ENCODE measurements at regions not wholly inside any gene's neighbourhood (a gene's known extent, or its start where the extent isn't known, plus 50 kb on each side); places are given as distances from the start of the nearest gene placed in this dataset.
"Not testable (repeated sequence)": the region's sequence is repeated elsewhere in the genome, so short reads cannot be mapped to it uniquely, and the experiment has no call there.

DNA sequence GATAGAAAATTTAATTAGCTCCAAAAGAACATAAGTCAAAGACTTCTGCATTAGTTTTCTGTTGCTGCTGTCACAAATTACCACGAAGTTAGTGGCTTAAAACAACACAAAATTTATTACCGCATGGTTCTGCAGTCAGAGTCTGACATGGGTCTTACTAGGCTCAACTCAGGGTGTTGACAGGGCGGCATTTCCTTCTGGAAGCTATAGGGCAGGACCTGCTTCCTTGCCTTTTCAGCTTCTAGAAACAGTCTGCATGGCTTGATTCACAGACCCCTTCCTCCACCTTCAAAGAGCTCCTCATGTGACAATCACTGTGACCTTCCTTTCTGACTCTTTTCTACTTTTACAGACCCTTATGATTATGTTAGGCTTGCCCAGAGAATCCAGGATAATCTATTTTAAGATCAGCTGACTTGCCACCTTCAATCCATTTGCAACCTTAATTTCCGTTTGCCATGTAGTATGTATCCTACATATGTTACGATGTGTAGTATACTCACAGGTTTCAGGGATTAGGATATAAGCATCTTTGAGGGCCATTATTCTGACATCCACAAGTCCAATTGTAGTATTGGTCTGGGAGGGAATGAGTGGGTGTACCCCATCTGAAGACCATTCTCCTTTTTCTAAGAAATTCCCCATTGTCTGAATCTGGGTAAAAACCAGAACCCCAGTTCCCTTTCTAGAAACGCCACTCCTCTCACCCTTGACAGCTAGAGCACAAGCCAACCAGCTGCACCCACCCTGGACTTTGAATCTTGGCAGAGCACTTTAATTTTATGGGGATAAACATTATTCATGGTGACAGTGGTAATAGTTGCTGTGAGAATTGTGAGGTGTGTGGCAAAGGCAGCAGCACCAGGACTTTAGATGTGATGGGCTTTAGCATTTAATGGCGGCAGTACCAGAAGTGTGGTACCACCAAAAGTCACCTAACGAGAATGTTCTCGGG, 265.5 kb downstream of the KCNJ2 start:
- no peak overlapping the region for H3K27ac ChIP-seq
- H3K27me3 ChIP-seq = no peaks in the 10 kb centered on the region
- no peaks in the 10 kb centered on the region for H3K36me3 ChIP-seq
- no peak for DNase-seq (ENCODE audit: low spot score)
- TF ChIP-seq CTCF (IDR thresholded peaks at IDR 0.05) = no peak
- H3K4me3 ChIP-seq = no peak overlapping the region
- no peaks in the 10 kb centered on the region for H3K9me3 ChIP-seq
- H3K4me1 ChIP-seq = no peaks in the 10 kb centered on the region

- no peak overlapping the region for H3K4me3 ChIP-seq
- no peak for DNase-seq (ENCODE audit: low spot score)
- H3K27ac ChIP-seq = no peak overlapping the region
- no peak for TF ChIP-seq CTCF (IDR thresholded peaks at IDR 0.05)
- no peaks in the 10 kb centered on the region for H3K4me1 ChIP-seq
- H3K9me3 ChIP-seq = no peaks in the 10 kb centered on the region
- H3K36me3 ChIP-seq = no peaks in the 10 kb centered on the region
- H3K27me3 ChIP-seq = no peaks in the 10 kb centered on the region
Measured at GRCh38 chr17:70437656-70438055, 268.3 kb downstream of the KCNJ2 start.

DNA sequence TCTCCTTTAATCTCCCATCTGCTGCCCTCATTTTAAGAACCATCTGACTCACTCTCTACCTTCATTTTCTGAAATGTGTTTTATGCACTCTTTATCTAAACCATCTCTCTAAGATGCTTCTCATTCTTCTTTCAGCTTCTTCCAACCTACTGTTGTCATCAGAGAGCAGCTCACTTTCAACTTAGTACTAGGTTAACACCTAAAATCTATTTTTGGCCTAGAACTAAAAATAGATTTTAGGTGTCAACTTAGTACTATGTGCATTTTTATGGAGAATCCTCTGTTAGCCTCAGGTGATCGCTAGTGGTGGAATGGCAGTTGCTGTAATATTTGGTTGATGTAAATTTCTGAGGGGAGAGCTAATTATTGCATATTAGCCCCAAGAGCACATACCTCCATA, 277.1 kb downstream of the KCNJ2 start:
- Histone ChIP-seq H3K4me3 (no peak overlapping the region), H3K27ac (no peak overlapping the region), H3K9me3 (peaks cover 0 to 10% of the 10 kb centered on the region in 2 donors), H3K27me3 (no peaks in the 10 kb centered on the region), H3K4me1 (no peaks in the 10 kb centered on the region), H3K36me3 (no peaks in the 10 kb centered on the region)
- no peak for DNase-seq (ENCODE audit: low spot score)
- TF ChIP-seq CTCF (IDR thresholded peaks at IDR 0.05) = no peak

- Histone ChIP-seq H3K36me3 (no peaks in the 10 kb centered on the region), H3K4me3 (no peak overlapping the region), H3K4me1 (no peaks in the 10 kb centered on the region), H3K27ac (no peak overlapping the region), H3K9me3 (peaks cover 0 to 10% of the 10 kb centered on the region in 2 donors), H3K27me3 (no peaks in the 10 kb centered on the region)
- no peak for DNase-seq (ENCODE audit: low spot score)
- TF ChIP-seq CTCF (IDR thresholded peaks at IDR 0.05) = no peak
Measured at GRCh38 chr17:70447588-70447987, 278.3 kb downstream of the KCNJ2 start.

- not testable (repeated sequence) for H3K4me3 ChIP-seq
Measured at GRCh38 chr17:70453075-70453474, 283.7 kb downstream of the KCNJ2 start.

DNA sequence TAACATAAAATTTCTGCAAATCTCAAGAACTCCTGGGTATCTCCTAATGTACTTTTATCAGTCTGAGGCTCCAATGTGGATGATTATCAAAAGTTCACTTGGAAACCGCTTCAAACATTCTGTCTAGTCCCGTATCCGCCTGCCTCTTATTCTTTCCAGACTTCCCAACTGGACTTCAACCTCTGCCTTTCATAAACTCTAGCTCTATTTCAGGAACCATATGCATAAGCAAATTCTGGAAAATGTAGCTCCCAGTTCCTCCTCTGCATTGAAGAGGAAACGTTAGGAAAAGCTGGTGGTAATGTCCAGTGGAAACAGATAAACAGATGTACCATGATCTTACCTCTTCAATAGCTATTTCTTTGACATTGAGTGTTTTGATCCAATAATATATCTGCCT, 285.0 kb downstream of the KCNJ2 start:
- DNase-seq (ENCODE audit: low spot score) = no peak
- no peaks in the 10 kb centered on the region for H3K27me3 ChIP-seq
- no peaks in the 10 kb centered on the region for H3K9me3 ChIP-seq
- H3K27ac ChIP-seq = no peak overlapping the region
- H3K4me1 ChIP-seq = no peaks in the 10 kb centered on the region
- H3K4me3 ChIP-seq = no peak overlapping the region
- TF ChIP-seq CTCF (IDR thresholded peaks at IDR 0.05) = no peak
- H3K36me3 ChIP-seq = no peaks in the 10 kb centered on the region

More at GRCh38 chr17:70453075-70453474, 283.7 kb downstream of the KCNJ2 start:
- not testable (repeated sequence) for H3K36me3 ChIP-seq; H3K27me3 ChIP-seq; H3K27ac ChIP-seq; DNase-seq (ENCODE audit: low spot score); H3K4me1 ChIP-seq; H3K9me3 ChIP-seq
